Muscle of back (tissue), 3 donors: ENCODE measurements at regions not wholly inside any gene's neighbourhood (a gene's known extent, or its start where the extent isn't known, plus 50 kb on each side); places are given as distances from the start of the nearest gene placed in this dataset.
A peak's percentile ranks its signal among the peaks of the same experiment; 100 is the strongest.

Experiments
- DNase-seq, 3 donors: peaks; one replicate each; pipeline versions ENCODE4 v3.0.0 to v3.0.0-alpha.2; 2013

GRCh38 chr4:20445933-20446723 lies 194.4 kb downstream of the SLIT2 start:
- DNase-seq: no peak

GRCh38 chr4:20447103-20447502 lies 195.4 kb downstream of the SLIT2 start:
- DNase-seq: no peak

GRCh38 chr4:20451986-20452385 lies 200.3 kb downstream of the SLIT2 start:
- no peak for DNase-seq

- no peak for DNase-seq
These were observed 202.8 kb downstream of the SLIT2 start for GRCh38 chr4:20454515-20454914.

GRCh38 chr4:20456407-20456806 lies 204.7 kb downstream of the SLIT2 start:
- no peak for DNase-seq

GRCh38 chr4:20462426-20463175 lies 210.9 kb downstream of the SLIT2 start:
- DNase-seq: no peak

GRCh38 chr4:20463176-20463430 lies 211.4 kb downstream of the SLIT2 start:
- DNase-seq: no peak

- peak in 1 of 3 donors; percentile 43 for DNase-seq
These were observed 212.7 kb downstream of the SLIT2 start for GRCh38 chr4:20464381-20464780.

- DNase-seq: peak; percentile 10 to 62 (median 22)
These were observed 222.4 kb downstream of the SLIT2 start for GRCh38 chr4:20474119-20474518.

GRCh38 chr4:20478412-20478811 lies 221.8 kb upstream of the PACRGL start:
- DNase-seq: no peak

GRCh38 chr4:20480165-20480947 lies 219.9 kb upstream of the PACRGL start:
- DNase-seq: no peak

GRCh38 chr4:20483416-20483815 lies 216.8 kb upstream of the PACRGL start:
- DNase-seq: no peak

- no peak for DNase-seq
These were observed 213.8 kb upstream of the PACRGL start for GRCh38 chr4:20486433-20486832.

- no peak for DNase-seq
These were observed 212.8 kb upstream of the PACRGL start for GRCh38 chr4:20487446-20487845.

- no peak for DNase-seq
These were observed 212.4 kb upstream of the PACRGL start for GRCh38 chr4:20487852-20488251.

- DNase-seq: no peak
These were observed 209.5 kb upstream of the PACRGL start for GRCh38 chr4:20490734-20491133.

GRCh38 chr4:20493761-20494353 lies 206.4 kb upstream of the PACRGL start:
- peak in 1 of 3 donors; percentile 16 for DNase-seq

GRCh38 chr4:20496068-20496467 lies 204.2 kb upstream of the PACRGL start:
- no peak for DNase-seq

- peak in 1 of 3 donors; percentile 6 for DNase-seq
These were observed 196.1 kb upstream of the PACRGL start for GRCh38 chr4:20504146-20504545.

GRCh38 chr4:20505927-20506326 lies 194.3 kb upstream of the PACRGL start:
- no peak for DNase-seq

- DNase-seq: peak in 1 of 3 donors; percentile 41
These were observed 193.4 kb upstream of the PACRGL start for GRCh38 chr4:20506827-20507226.

- no peak for DNase-seq
These were observed 190.9 kb upstream of the PACRGL start for GRCh38 chr4:20509315-20509714.
